Daoy (cell line): ENCODE measurements at regions not wholly inside any gene's neighbourhood (a gene's known extent, or its start where the extent isn't known, plus 50 kb on each side); places are given as distances from the start of the nearest gene placed in this dataset.
A peak's percentile ranks its signal among the peaks of the same experiment; 100 is the strongest.
"Not testable (repeated sequence)": the region's sequence is repeated elsewhere in the genome, so short reads cannot be mapped to it uniquely, and the experiment has no call there.

Experiments
- DNase-seq: peaks from one replicate; pipeline ENCODE4 v3.0.0-alpha.2; 2015; ENCODE audit warnings: low read depth

DNA sequence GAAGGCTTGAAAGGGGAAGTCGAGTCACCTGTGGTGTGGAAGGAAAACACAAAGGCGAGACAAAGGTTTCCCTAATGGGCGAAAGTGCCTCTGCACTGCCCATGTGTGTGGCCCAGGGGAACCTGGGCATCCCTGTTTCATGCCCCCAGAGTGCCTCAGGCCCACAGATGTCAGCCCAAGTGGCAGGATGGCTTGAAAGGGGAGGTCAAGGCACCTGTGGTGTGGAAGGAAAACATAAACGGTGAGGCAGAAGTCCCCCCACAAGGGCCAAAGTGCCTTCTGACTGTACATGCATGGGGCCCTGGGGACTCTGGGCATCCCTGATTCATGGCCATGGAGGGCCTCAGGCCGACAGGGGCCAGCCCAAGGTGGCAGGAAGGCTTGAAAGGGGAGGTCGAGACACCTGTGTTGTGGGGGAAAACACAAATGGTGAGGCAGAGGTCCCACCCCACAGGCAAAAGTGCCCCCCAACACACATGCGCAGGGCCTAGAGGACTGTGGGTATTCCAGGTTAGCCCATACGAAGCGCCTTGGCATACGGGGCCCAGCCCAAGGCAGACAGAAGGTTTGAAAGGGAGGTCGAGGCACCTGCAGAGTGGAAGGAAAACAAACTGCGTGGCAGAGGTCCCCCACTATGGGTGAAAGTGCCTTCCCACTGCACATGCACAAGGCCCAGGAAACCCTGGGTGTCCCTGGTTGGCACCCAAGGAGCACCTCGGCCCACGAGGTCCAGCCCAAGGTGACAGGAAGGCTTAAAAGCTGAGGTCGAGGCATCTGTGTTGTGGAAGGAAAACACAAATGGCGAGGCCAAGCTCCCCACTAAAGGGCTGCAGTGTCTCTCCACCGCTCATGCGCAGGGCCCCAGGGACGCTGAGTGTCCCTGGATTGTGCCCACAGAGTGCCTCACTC lies 382.3 kb downstream of the ALG10 start:
- peak; percentile 0 for DNase-seq

DNA sequence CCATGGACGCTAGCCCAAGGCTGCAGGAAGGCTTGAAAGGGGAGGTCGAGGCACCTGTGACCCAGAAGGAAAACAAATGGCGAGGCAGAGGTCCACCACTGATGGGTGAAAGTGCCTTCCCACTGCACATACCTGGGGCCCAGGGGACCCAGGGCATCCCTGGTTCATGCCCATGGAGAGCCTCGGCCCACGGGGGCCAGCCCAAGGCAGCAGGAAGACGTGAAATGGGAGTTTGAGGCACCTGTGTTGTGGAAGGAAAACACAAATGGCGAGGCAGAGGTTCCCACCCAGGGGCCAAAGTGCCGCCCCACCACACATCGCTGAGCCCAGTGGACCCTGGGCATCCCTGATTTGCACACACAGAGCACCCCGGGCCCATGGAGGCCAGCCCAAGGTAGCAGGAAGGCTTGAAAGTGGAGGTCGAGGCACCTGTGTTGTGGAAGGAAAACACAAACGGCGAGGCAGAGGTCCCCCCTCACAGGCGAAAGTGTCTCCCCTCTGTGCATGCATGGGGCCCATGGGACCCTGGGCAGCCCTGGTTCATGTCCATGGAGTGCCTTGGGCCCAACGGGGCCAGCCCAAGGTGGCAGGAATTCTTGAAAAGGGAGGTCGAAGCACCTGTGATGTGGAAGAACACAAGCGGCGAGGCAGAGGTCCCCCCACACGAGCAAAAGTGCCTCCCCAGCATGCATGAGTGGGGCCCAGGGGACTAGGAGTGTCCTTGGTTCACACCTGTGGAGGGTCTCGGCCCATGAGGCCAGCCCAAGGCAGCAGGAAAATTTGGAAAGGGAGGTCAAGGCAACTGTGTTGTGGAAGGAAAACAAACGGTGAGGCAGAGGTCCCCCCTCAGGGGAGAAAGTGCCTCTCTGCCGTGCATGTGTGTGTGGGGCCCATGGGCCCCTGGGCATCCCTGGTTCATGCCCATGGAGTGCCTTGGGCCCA lies 383.3 kb downstream of the ALG10 start:
- no peak for DNase-seq

- DNase-seq = no peak
Measured at GRCh38 chr12:34406228-34406995, 384.1 kb downstream of the ALG10 start.

GRCh38 chr12:34406996-34407300 lies 384.7 kb downstream of the ALG10 start:
- no peak for DNase-seq

GRCh38 chr12:34407813-34408212 lies 385.5 kb downstream of the ALG10 start:
- no peak for DNase-seq

- DNase-seq = not testable (repeated sequence)
Measured at GRCh38 chr12:34431509-34431908, 409.2 kb downstream of the ALG10 start.
